Stimulated activated CD4-positive, alpha-beta T cell treated with anti-CD3 and anti-CD28 coated beads, TNF-alpha, amount 100 ng/mL, for 1 hour (primary cell): ENCODE measurements at regions not wholly inside any gene's neighbourhood (a gene's known extent, or its start where the extent isn't known, plus 50 kb on each side); places are given as distances from the start of the nearest gene placed in this dataset.

ENCODE experiments used
- DNase-seq, 3 donors: peaks; one replicate each; pipeline ENCODE4 v3.0.0-alpha.2; 2020; ENCODE audit warnings: low read depth in 3 of 3, low spot score in 1 of 3

GRCh38 chr13:30033681-30034457 is 183.5 kb upstream of the UBL3 start:
- no peak for DNase-seq

- no peak for DNase-seq
Measured at GRCh38 chr13:30032263-30032662, 181.8 kb upstream of the UBL3 start.

- DNase-seq: no peak
Measured at GRCh38 chr13:30031488-30031887, 181.1 kb upstream of the UBL3 start.

- no peak for DNase-seq
Measured at GRCh38 chr13:30030141-30030750, 179.8 kb upstream of the UBL3 start.

- no peak for DNase-seq
Measured at GRCh38 chr13:30027569-30028455, 177.4 kb upstream of the UBL3 start.

- DNase-seq: no peak
Measured at GRCh38 chr13:30026909-30027308, 176.5 kb upstream of the UBL3 start.

GRCh38 chr13:30026093-30026492 is 175.7 kb upstream of the UBL3 start:
- no peak for DNase-seq

- no peak for DNase-seq
Measured at GRCh38 chr13:30025351-30025750, 174.9 kb upstream of the UBL3 start.

GRCh38 chr13:30024125-30024865 is 173.9 kb upstream of the UBL3 start:
- DNase-seq: no peak

- no peak for DNase-seq
Measured at GRCh38 chr13:30023196-30023895, 172.9 kb upstream of the UBL3 start.

GRCh38 chr13:30022796-30023195 is 172.4 kb upstream of the UBL3 start:
- DNase-seq: no peak

- DNase-seq: no peak
Measured at GRCh38 chr13:30022256-30022655, 171.8 kb upstream of the UBL3 start.

- DNase-seq: no peak
Measured at GRCh38 chr13:30021611-30022010, 171.2 kb upstream of the UBL3 start.

- DNase-seq: no peak
Measured at GRCh38 chr13:30020726-30021312, 170.4 kb upstream of the UBL3 start.

GRCh38 chr13:30019648-30020626 is 169.5 kb upstream of the UBL3 start:
- no peak for DNase-seq

- DNase-seq: no peak
Measured at GRCh38 chr13:30017880-30018279, 167.5 kb upstream of the UBL3 start.

- DNase-seq: no peak
Measured at GRCh38 chr13:30016398-30016797, 166.0 kb upstream of the UBL3 start.

GRCh38 chr13:30009411-30009810 is 159.0 kb upstream of the UBL3 start:
- DNase-seq: no peak

- DNase-seq: no peak
Measured at GRCh38 chr13:30006246-30006645, 155.8 kb upstream of the UBL3 start.
